Heart left ventricle (tissue), 16 donors: ENCODE measurements at regions not wholly inside any gene's neighbourhood (a gene's known extent, or its start where the extent isn't known, plus 50 kb on each side); places are given as distances from the start of the nearest gene placed in this dataset.

Experiments
- ATAC-seq, 4 donors: fragments of 200-7000 bp; cut with Tn5 transposase; one replicate each; pipeline ENCODE4 v1.9.1; 2020 to 2022; ENCODE audit warnings: moderate library complexity in 4 of 4, mild to moderate bottlenecking in 3 of 4, moderate number of reproducible peaks in 1 of 4
- DNase-seq, 5 donors: peaks; one replicate each; pipeline ENCODE4 v3.0.0-alpha.2; 2020
- H3K27ac ChIP-seq, 12 donors: fragments of 200-600 bp; sonication (generic) in 4 of 12; one replicate each; pipeline versions ENCODE4 v1.5.0 to v1.8.0; 2016 to 2022; ENCODE audit warnings: mild to moderate bottlenecking in 2 of 12
- H3K27me3 ChIP-seq, 9 donors: fragments of 200-600 bp; sonication (generic) in 2 of 9; one replicate each; pipeline versions ENCODE4 v1.5.1 to v1.8.0; 2016 to 2022; ENCODE audit warnings: mild to moderate bottlenecking in 3 of 9
- H3K36me3 ChIP-seq, 9 donors: fragments of 200-600 bp; sonication (generic) in 2 of 9; one replicate each; pipeline versions ENCODE4 v1.5.0 to v1.8.0; 2018 to 2022; ENCODE audit warnings: mild to moderate bottlenecking in 2 of 9
- H3K4me1 ChIP-seq, 12 donors: fragments of 200-600 bp; sonication (generic) in 4 of 12; one replicate each; pipeline versions ENCODE4 v1.5.0 to v1.8.0; 2016 to 2022; ENCODE audit warnings: mild to moderate bottlenecking in 3 of 12
- H3K4me3 ChIP-seq, 12 donors: fragments of 200-600 bp; sonication (generic) in 4 of 12; one replicate each; pipeline versions ENCODE4 v1.5.0 to v1.8.0; 2017 to 2022; ENCODE audit warnings: mild to moderate bottlenecking in 9 of 12, moderate library complexity in 4 of 12
- H3K9me3 ChIP-seq, 12 donors: fragments of 200-600 bp; sonication (generic) in 4 of 12; one replicate each; pipeline versions ENCODE4 v1.5.0 to v1.8.0; 2016 to 2022; ENCODE audit warnings: mild to moderate bottlenecking in 1 of 12
- POLR2A ChIP-seq, 2 donors: fragments of 450-650 bp; IDR thresholded peaks; one replicate each; pipeline ENCODE4 v1.6.1; 2017; ENCODE audit warnings: antibody characterized with exemption in 2 of 2, mild to moderate bottlenecking in 2 of 2, moderate library complexity in 2 of 2
- WGBS, 4 donors: extraction: QIAGEN DNeasy Blood & Tissue Kit in 2 of 4; methylation state at CpG; one replicate each; pipeline versions ENCODE4 v1.1.5 to v1.1.7; 2013 to 2018; 5-methylcytosine and 5-hydroxymethylcytosine counted together
- intact Hi-C, 10 donors: fragments of 100-400 bp; cut with DNase I; formaldehyde crosslinking; loops; one replicate each; pipeline versions ENCODE4 v1.11.1 to v1.14.2; 2022
- TF ChIP-seq, protein P1 (sequence below), 12 donors: fragments of 200-600 bp; sonication (generic) in 4 of 12; IDR thresholded peaks; one replicate each; pipeline versions ENCODE4 v1.5.0 to v1.8.0; 2018 to 2022; ENCODE audit warnings: antibody characterized with exemption in 12 of 12, mild to moderate bottlenecking in 5 of 12
- donor health status: ischemic (EF 13 %, LVEDD 7.1; RV severe dilation, severe dysfunction).
- donor health status: healthy with polysubstance abuse.
- donor health status: DM: no; HTN: yes; CAD: no.
- donor health status: DM: no; HTN: no; CAD: no.
- donor health status: ischemic (EF 25% LVEDD 6.9; RV normal size, moderate dysfunction).
- donor health status: ischemic (EF 25% LVEDD 5.7; RV mildly dilated, moderate dysfunction).
- donor health status: healthy.
- donor health status: DM: yes; HTN: yes; CAD: no.
- donor health status: ischemic (EF 35%, LVEDD 5.7; RV mildly dilated, moderate dysfunction).
- donor health status: nonischemic (EF 11% LVEDD 7.7; RV severe dilation, severe dysfunction).
- donor health status: DM: yes; HTN: yes; CAD: no.
- donor health status: PGD.
- donor health status: ischemic (EF 29% LVEDD 5.4; RV normal size, mild dysfunction).
- donor health status: nonischemic (EF 23%, LVEDD 6.1; RV moderate dilation, normal function).

GRCh38 chr1:178576841-178577240 lies 63.9 kb downstream of the TEX35 start:
- no peak for TF ChIP-seq POLR2A (IDR thresholded peaks at IDR 0.05)
- TF ChIP-seq, protein P1, sequence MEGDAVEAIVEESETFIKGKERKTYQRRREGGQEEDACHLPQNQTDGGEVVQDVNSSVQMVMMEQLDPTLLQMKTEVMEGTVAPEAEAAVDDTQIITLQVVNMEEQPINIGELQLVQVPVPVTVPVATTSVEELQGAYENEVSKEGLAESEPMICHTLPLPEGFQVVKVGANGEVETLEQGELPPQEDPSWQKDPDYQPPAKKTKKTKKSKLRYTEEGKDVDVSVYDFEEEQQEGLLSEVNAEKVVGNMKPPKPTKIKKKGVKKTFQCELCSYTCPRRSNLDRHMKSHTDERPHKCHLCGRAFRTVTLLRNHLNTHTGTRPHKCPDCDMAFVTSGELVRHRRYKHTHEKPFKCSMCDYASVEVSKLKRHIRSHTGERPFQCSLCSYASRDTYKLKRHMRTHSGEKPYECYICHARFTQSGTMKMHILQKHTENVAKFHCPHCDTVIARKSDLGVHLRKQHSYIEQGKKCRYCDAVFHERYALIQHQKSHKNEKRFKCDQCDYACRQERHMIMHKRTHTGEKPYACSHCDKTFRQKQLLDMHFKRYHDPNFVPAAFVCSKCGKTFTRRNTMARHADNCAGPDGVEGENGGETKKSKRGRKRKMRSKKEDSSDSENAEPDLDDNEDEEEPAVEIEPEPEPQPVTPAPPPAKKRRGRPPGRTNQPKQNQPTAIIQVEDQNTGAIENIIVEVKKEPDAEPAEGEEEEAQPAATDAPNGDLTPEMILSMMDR (IDR thresholded peaks at IDR 0.05), result no peak
- DNase-seq, result no peak

DNA sequence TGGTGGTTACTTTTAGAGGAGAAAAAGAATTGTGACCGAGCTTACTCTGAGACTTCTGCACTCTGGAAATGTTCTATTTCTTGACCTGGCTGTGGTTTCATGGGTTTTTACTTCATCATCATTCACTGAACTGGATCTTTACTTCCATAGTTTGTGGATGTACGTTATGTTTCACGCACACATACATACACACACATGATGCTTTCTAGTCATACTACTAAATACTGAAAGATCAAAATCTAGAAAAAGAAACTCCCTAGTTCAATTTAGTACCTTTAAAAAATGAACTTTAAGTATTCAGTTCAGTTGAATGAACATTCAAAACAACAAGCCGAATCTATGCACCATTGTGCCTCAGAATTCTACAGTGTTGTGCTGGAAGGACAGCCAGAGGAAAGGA lies 65.0 kb downstream of the TEX35 start:
- H3K4me3 ChIP-seq, result no peak overlapping the region
- H3K27ac ChIP-seq, result no peak overlapping the region
- DNase-seq (no peak), ATAC-seq (no peak)
- intact Hi-C loops, result no loop called here
- 92 to 94% (median 93%) methylated on average over 4 of the region's 4 CpGs for WGBS, 4 donors
- no peak for TF ChIP-seq POLR2A (IDR thresholded peaks at IDR 0.05)
- TF ChIP-seq, protein P1 (IDR thresholded peaks at IDR 0.05), result no peak
- H3K27me3 ChIP-seq, result no peaks in the 10 kb centered on the region
- H3K9me3 ChIP-seq, result no peaks in the 10 kb centered on the region
- H3K4me1 ChIP-seq, result peaks cover 0 to 9% (median 0%) of the 10 kb centered on the region in 12 donors
- no peaks in the 10 kb centered on the region for H3K36me3 ChIP-seq

More at GRCh38 chr1:178576841-178577240, 63.9 kb downstream of the TEX35 start:
- intact Hi-C loops, result no loop called here
- Histone ChIP-seq H3K27ac (no peak overlapping the region), H3K4me1 (peaks cover 0 to 9% (median 0%) of the 10 kb centered on the region in 12 donors), H3K27me3 (no peaks in the 10 kb centered on the region), H3K4me3 (no peak overlapping the region), H3K9me3 (no peaks in the 10 kb centered on the region), H3K36me3 (no peaks in the 10 kb centered on the region)
- ATAC-seq, result no peak
- 90 to 95% (median 94%) methylated on average over 6 of the region's 6 CpGs for WGBS, 4 donors

- Histone ChIP-seq H3K27ac (no peak overlapping the region), H3K9me3 (no peaks in the 10 kb centered on the region), H3K4me3 (no peak overlapping the region), H3K4me1 (peaks cover 0 to 9% (median 0%) of the 10 kb centered on the region in 12 donors), H3K36me3 (no peaks in the 10 kb centered on the region), H3K27me3 (no peaks in the 10 kb centered on the region)
- intact Hi-C loops, result no loop called here
- ATAC-seq (no peak), DNase-seq (no peak)
- TF ChIP-seq, protein P1 (IDR thresholded peaks at IDR 0.05), result no peak
- no peak for TF ChIP-seq POLR2A (IDR thresholded peaks at IDR 0.05)
- 93 to 96% (median 94%) methylated on average over 7 of the region's 7 CpGs for WGBS, 4 donors
Measured at GRCh38 chr1:178578541-178578940, 65.6 kb downstream of the TEX35 start.

DNA sequence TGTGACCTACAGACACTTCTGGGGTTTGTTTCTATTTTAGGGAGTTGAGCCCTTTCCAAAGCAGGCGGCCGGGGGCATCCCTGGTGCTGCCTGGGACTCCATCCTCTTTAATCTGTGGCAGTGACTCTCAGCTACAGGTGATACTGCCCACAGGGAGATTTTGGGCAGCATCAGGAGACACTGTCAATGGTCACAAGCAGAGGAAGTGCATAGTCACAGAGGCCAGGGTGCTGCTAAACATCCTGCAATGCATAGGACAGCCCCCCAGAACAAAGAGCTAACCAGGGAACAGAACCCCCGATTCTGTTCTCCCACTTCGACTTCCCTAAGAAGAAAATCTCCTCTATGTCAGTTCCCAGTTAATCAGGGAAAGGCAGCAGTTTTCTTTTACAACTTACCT lies 66.2 kb downstream of the TEX35 start:
- intact Hi-C loops, result no loop called here
- TF ChIP-seq POLR2A (IDR thresholded peaks at IDR 0.05), result no peak
- TF ChIP-seq, protein P1 (IDR thresholded peaks at IDR 0.05), result no peak
- Histone ChIP-seq H3K27ac (no peak overlapping the region), H3K27me3 (no peaks in the 10 kb centered on the region), H3K36me3 (no peaks in the 10 kb centered on the region), H3K9me3 (no peaks in the 10 kb centered on the region), H3K4me1 (peaks cover 0 to 9% (median 0%) of the 10 kb centered on the region in 12 donors), H3K4me3 (no peak overlapping the region)
- DNase-seq (no peak), ATAC-seq (no peak)
- WGBS, 4 donors, result 61 to 77% (median 70%) methylated on average over 4 of the region's 4 CpGs
